Body of pancreas (tissue), 4 donors: ENCODE measurements at regions not wholly inside any gene's neighbourhood (a gene's known extent, or its start where the extent isn't known, plus 50 kb on each side); places are given as distances from the start of the nearest gene placed in this dataset.

Experiments used
- POLR2A ChIP-seq, 3 donors: fragments of 450-650 bp; IDR thresholded peaks; one replicate each; pipeline ENCODE4 v1.6.1; 2016; ENCODE audit warnings: antibody characterized with exemption in 3 of 3, mild to moderate bottlenecking in 2 of 3
- TF ChIP-seq, protein P1 (sequence below), 7 experiments: fragments of 450-650 bp in 4 of 7; fragments of 200-600 bp in 3 of 7; sonication (generic) in 3 of 7; IDR thresholded peaks; one replicate each; pipeline ENCODE4 v1.5.1; 2016 to 2019; ENCODE audit warnings: antibody characterized with exemption in 7 of 7

DNA sequence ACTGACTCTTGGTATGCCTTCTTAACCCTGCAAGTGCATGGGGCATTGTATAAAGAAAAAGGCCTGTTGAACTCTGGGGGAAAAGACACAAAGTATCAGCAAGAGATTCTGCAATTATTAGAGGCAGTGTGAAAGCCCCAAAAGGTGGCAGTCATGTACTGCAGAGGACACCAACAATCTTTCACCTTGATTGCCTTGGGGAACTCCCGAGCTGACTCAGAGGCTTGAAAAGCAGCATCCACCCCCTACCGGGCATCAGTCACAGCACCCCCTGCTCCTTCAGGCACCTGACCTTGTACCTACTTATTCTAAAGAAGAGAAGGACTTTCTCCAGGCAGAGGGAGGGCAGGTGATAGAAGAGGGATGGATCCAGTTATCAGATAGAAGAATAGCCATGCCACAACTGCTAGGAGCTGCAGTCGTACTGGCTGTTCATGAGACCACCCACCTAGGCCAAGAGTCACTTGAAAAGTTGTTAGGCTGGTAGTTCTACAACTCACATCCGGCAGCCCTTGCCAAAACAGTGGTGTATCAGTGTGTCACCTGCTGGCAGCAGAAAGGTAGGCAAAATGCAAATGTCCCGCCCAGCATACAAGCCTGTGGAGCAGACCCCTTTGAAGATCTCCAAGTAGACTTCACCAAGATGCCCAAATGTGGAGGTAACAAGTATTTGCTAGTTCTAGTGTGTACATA lies 241.6 kb upstream of the CNTN6 start:
- TF ChIP-seq, protein P1, sequence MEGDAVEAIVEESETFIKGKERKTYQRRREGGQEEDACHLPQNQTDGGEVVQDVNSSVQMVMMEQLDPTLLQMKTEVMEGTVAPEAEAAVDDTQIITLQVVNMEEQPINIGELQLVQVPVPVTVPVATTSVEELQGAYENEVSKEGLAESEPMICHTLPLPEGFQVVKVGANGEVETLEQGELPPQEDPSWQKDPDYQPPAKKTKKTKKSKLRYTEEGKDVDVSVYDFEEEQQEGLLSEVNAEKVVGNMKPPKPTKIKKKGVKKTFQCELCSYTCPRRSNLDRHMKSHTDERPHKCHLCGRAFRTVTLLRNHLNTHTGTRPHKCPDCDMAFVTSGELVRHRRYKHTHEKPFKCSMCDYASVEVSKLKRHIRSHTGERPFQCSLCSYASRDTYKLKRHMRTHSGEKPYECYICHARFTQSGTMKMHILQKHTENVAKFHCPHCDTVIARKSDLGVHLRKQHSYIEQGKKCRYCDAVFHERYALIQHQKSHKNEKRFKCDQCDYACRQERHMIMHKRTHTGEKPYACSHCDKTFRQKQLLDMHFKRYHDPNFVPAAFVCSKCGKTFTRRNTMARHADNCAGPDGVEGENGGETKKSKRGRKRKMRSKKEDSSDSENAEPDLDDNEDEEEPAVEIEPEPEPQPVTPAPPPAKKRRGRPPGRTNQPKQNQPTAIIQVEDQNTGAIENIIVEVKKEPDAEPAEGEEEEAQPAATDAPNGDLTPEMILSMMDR (IDR thresholded peaks at IDR 0.05): no peak
- no peak for TF ChIP-seq POLR2A (IDR thresholded peaks at IDR 0.05)
